Sigmoid colon (tissue), 6 donors: ENCODE measurements at regions not wholly inside any gene's neighbourhood (a gene's known extent, or its start where the extent isn't known, plus 50 kb on each side); places are given as distances from the start of the nearest gene placed in this dataset.
A peak's percentile ranks its signal among the peaks of the same experiment; 100 is the strongest.
"Not testable (repeated sequence)": the region's sequence is repeated elsewhere in the genome, so short reads cannot be mapped to it uniquely, and the experiment has no call there.

Experiments used
- DNase-seq: peaks from one replicate; pipeline ENCODE4 v3.0.0-alpha.2; 2019
- H3K27ac ChIP-seq, 4 donors: fragments of 200-600 bp; sonication (generic); one replicate each; pipeline ENCODE4 v1.5.1; 2016 to 2019; ENCODE audit warnings: mild to moderate bottlenecking in 1 of 4
- H3K27me3 ChIP-seq, 3 donors: fragments of 200-600 bp; sonication (generic); one replicate each; pipeline ENCODE4 v1.5.1; 2019; ENCODE audit warnings: mild to moderate bottlenecking in 1 of 3
- H3K36me3 ChIP-seq, 4 donors: fragments of 200-600 bp; sonication (generic); one replicate each; pipeline ENCODE4 v1.5.1; 2016 to 2019
- H3K4me1 ChIP-seq, 4 donors: fragments of 200-600 bp; sonication (generic); one replicate each; pipeline ENCODE4 v1.5.1; 2017 to 2019
- H3K4me3 ChIP-seq, 4 donors: fragments of 200-600 bp; sonication (generic); one replicate each; pipeline ENCODE4 v1.5.1; 2017 to 2019; ENCODE audit warnings: mild to moderate bottlenecking in 2 of 4, moderate library complexity in 1 of 4
- H3K9me3 ChIP-seq, 4 donors: fragments of 200-600 bp in 3 of 4; sonication (generic) in 3 of 4; one replicate each; pipeline versions ENCODE4 v1.5.1 to v1.6.1; 2013 to 2019
- EP300 ChIP-seq, 4 donors: sonication (generic); formaldehyde crosslinking; IDR thresholded peaks; one replicate each; pipeline ENCODE4 v1.6.1; 2017; ENCODE audit warnings: antibody characterized with exemption in 4 of 4
- POLR2A ChIP-seq, 2 donors: fragments of 450-650 bp; IDR thresholded peaks; one replicate each; pipeline ENCODE4 v1.6.1; 2016; ENCODE audit warnings: antibody characterized with exemption in 2 of 2, mild to moderate bottlenecking in 2 of 2, moderate library complexity in 2 of 2
- POLR2AphosphoS5 ChIP-seq, 4 donors: sonication (generic); formaldehyde crosslinking; IDR thresholded peaks; one replicate each; pipeline ENCODE4 v1.6.1; 2017; ENCODE audit warnings: antibody characterized with exemption in 4 of 4
- WGBS, 2 donors: extraction: QIAGEN DNeasy Blood & Tissue Kit; methylation state at CpG; one replicate each; pipeline ENCODE4 v1.1.7; 2013; 5-methylcytosine and 5-hydroxymethylcytosine counted together
- intact Hi-C: fragments of 100-400 bp; cut with DNase I; formaldehyde crosslinking; loops from one replicate; pipeline ENCODE4 v1.15.1; 2023
- TF ChIP-seq, protein P1 (sequence below), 4 experiments: fragments of 450-650 bp in 3 of 4; fragments of 200-600 bp in 1 of 4; IDR thresholded peaks; one replicate each; pipeline ENCODE4 v1.5.1; 2016 to 2019; ENCODE audit warnings: antibody characterized with exemption in 4 of 4, mild to moderate bottlenecking in 3 of 4, moderate library complexity in 2 of 4
- donor health status: healthy with polysubstance abuse.
- donor health status: healthy.

DNA sequence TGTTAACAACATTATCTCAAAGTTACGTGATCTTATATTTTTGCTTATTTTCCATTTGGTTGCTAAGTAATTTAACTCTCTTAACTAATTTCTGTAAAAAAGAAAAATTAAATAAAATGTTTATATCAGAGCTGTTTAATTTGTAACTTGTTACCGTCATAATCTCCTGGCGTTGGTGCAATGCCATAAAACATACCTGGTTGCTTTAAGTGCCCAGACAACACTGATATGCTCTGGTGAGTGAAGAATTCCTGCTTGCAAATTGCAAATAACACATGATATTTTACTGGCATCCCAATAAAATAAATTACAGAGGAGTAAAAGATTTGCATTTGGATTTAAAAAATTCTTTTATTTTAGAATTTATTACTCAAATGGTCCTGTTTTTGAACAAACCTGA lies 640.1 kb upstream of the MIS18BP1 start:
- H3K27ac ChIP-seq: peak overlapping the region in 1 of 4 donors; percentile 67
- peaks cover 0 to 46% (median 31%) of the 10 kb centered on the region in 4 donors for H3K4me1 ChIP-seq
- TF ChIP-seq POLR2AphosphoS5 (IDR thresholded peaks at IDR 0.05) (no peak), POLR2A (IDR thresholded peaks at IDR 0.05) (no peak), EP300 (IDR thresholded peaks at IDR 0.05) (no peak)
- TF ChIP-seq, protein P1, sequence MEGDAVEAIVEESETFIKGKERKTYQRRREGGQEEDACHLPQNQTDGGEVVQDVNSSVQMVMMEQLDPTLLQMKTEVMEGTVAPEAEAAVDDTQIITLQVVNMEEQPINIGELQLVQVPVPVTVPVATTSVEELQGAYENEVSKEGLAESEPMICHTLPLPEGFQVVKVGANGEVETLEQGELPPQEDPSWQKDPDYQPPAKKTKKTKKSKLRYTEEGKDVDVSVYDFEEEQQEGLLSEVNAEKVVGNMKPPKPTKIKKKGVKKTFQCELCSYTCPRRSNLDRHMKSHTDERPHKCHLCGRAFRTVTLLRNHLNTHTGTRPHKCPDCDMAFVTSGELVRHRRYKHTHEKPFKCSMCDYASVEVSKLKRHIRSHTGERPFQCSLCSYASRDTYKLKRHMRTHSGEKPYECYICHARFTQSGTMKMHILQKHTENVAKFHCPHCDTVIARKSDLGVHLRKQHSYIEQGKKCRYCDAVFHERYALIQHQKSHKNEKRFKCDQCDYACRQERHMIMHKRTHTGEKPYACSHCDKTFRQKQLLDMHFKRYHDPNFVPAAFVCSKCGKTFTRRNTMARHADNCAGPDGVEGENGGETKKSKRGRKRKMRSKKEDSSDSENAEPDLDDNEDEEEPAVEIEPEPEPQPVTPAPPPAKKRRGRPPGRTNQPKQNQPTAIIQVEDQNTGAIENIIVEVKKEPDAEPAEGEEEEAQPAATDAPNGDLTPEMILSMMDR (IDR thresholded peaks at IDR 0.05): no peak
- no peaks in the 10 kb centered on the region for H3K27me3 ChIP-seq
- intact Hi-C loops: no loop called here
- no peaks in the 10 kb centered on the region for H3K9me3 ChIP-seq
- 19 to 45% methylated on average over 3 of the region's 3 CpGs for WGBS, 2 donors
- DNase-seq: no peak
- no peaks in the 10 kb centered on the region for H3K36me3 ChIP-seq
- no peak overlapping the region for H3K4me3 ChIP-seq

DNA sequence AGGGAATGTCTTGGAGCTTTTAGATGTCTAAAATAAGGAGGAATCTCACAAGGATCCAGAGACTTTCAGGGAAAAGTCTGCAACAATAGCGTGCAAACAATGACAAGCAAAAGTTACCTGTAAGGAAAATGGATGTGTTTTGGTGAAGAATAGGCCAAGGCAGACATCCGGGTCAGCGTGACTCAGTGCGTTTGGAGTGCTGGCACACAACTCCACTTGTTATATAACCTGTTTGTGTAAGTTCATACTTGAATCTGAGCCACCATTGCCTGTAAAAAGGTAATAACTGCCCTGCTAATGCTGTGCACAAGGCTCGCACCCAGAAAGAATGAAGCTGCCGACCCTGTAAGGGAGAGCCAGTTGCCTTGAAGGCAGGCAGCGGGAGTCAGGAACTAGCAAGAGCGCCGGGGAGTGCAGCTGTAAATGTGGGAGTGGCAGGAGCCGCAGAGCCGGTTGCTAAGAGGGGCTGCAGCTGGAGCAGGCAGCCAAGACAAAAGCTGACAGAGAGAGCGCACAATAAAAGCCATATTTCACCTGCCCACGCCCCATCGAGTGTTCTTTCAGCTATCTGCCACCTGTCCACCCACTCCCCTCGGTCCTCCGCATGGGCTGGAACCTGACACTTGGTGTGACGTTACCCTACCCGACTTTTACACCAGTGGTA lies 638.5 kb upstream of the MIS18BP1 start:
- intact Hi-C loops: no loop called here
- H3K9me3 ChIP-seq: no peaks in the 10 kb centered on the region
- H3K36me3 ChIP-seq: no peaks in the 10 kb centered on the region
- peak overlapping the region in 1 of 4 donors; percentile 13 for H3K4me3 ChIP-seq
- peak in 1 of 4 donors; percentile 12 for TF ChIP-seq POLR2AphosphoS5 (IDR thresholded peaks at IDR 0.05)
- TF ChIP-seq, protein P1 (IDR thresholded peaks at IDR 0.05): no peak
- H3K4me1 ChIP-seq: peaks cover 0 to 31% (median 20%) of the 10 kb centered on the region in 4 donors
- 13 to 56% methylated on average over 18 of the region's 18 CpGs for WGBS, 2 donors
- H3K27me3 ChIP-seq: no peaks in the 10 kb centered on the region
- DNase-seq: no peak
- peak overlapping the region; percentile 25 to 67 (median 62) for H3K27ac ChIP-seq

DNA sequence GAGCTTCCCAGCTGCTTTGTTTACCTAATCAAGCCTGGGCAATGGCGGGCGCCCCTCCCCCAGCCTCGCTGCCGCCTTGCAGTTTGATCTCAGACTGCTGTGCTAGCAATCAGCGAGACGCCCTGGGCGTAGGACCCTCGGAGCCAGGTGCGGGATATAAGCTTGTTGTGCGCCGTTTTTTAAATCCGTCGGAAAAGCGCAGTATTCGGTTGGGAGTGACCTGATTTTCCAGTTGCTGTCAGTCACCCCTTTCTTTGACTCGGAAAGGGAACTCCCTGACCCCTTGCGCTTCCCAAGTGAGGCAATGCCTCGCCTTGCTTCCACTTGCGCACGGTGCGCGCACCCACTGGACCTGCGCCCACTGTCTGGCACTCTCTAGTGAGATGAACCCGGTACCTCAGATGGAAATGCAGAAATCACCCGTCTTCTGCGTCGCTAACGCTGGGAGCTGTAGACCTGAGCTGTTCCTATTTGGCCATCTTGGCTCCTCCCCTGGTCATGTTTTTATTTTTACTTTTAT lies 635.8 kb upstream of the MIS18BP1 start:
- H3K4me3 ChIP-seq, H3K36me3 ChIP-seq, intact Hi-C loops, H3K27me3 ChIP-seq, H3K9me3 ChIP-seq, DNase-seq, H3K27ac ChIP-seq: not testable (repeated sequence)
- WGBS, 2 donors: 81 to 92% methylated on average over 28 of the region's 28 CpGs
- peaks cover 0 to 31% (median 18%) of the 10 kb centered on the region in 4 donors for H3K4me1 ChIP-seq

DNA sequence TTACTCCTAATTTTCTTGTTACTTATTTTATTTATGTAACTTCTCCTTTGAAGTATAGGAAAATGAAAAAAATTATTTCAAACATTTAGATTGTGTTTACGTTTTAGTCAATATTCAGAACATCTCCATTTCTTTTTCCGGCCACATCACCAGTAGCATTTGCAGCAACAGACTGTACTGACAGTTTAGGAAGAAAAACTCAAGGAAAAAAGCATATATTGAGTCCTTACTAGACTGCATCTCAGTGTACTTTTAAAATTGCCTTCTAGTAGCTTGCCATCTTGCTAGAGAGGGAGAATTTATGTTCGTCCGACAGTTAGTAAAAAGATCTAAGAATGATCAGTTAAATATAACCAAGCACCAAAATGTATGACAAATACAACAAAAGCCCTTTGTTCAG lies 625.0 kb upstream of the MIS18BP1 start:
- H3K27ac ChIP-seq: no peak overlapping the region
- intact Hi-C loops: no loop called here

DNA sequence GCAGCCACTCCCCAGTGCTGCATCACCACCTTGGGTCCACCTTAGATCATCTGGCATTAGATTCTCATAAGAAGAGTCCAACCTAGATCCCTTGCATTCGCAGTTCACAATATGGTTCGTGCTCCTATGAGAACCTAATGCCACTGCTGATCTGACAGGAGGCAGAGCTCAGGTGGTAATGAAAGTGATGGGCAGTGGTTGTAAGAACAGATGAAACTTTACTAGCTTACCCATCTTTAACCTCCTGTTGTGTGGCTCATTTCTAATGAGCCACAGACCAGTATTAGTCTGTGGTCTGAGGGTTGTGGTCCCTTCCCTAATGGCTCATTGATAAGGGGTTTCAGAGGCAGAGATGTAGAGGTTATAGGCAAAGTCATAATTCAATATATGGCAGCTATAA lies 615.9 kb upstream of the MIS18BP1 start:
- H3K4me1 ChIP-seq: peaks cover 0 to 6% (median 0%) of the 10 kb centered on the region in 4 donors
- H3K27ac ChIP-seq: no peak overlapping the region
- no peak for TF ChIP-seq POLR2A (IDR thresholded peaks at IDR 0.05)
- TF ChIP-seq EP300 (IDR thresholded peaks at IDR 0.05): no peak
- TF ChIP-seq, protein P1 (IDR thresholded peaks at IDR 0.05): no peak
- TF ChIP-seq POLR2AphosphoS5 (IDR thresholded peaks at IDR 0.05): no peak

More for the DNA sequence above, 625.0 kb upstream of the MIS18BP1 start:
- H3K27me3 ChIP-seq: no peaks in the 10 kb centered on the region
- TF ChIP-seq, protein P1 (IDR thresholded peaks at IDR 0.05): no peak
- TF ChIP-seq POLR2AphosphoS5 (IDR thresholded peaks at IDR 0.05) (no peak), POLR2A (IDR thresholded peaks at IDR 0.05) (no peak), EP300 (IDR thresholded peaks at IDR 0.05) (no peak)
- no peak overlapping the region for H3K4me3 ChIP-seq
- no peaks in the 10 kb centered on the region for H3K36me3 ChIP-seq
- 86 to 92% methylated on average over 4 of the region's 4 CpGs for WGBS, 2 donors
- peaks cover 0 to 2% (median 0%) of the 10 kb centered on the region in 4 donors for H3K9me3 ChIP-seq
- H3K4me1 ChIP-seq: no peaks in the 10 kb centered on the region
- no peak for DNase-seq

More for the DNA sequence above, 615.9 kb upstream of the MIS18BP1 start:
- DNase-seq: no peak
- 86 to 88% methylated on average over 2 of the region's 2 CpGs for WGBS, 2 donors
- no peaks in the 10 kb centered on the region for H3K36me3 ChIP-seq
- H3K4me3 ChIP-seq: no peak overlapping the region
- intact Hi-C loops: no loop called here
- H3K27me3 ChIP-seq: no peaks in the 10 kb centered on the region
- H3K9me3 ChIP-seq: no peaks in the 10 kb centered on the region
